HG03354 (cell line): ENCODE measurements at regions not wholly inside any gene's neighbourhood (a gene's known extent, or its start where the extent isn't known, plus 50 kb on each side); places are given as distances from the start of the nearest gene placed in this dataset.
"Not testable (repeated sequence)": the region's sequence is repeated elsewhere in the genome, so short reads cannot be mapped to it uniquely, and the experiment has no call there.

Experiments
- ATAC-seq: cut with Tn5 transposase; IDR thresholded peaks from one replicate; pipeline ENCODE4 v1.9.1; 2021; ENCODE audit warnings: mild to moderate bottlenecking; ENCODE audit not compliant: unreplicated experiment, poor library complexity, severe bottlenecking

DNA sequence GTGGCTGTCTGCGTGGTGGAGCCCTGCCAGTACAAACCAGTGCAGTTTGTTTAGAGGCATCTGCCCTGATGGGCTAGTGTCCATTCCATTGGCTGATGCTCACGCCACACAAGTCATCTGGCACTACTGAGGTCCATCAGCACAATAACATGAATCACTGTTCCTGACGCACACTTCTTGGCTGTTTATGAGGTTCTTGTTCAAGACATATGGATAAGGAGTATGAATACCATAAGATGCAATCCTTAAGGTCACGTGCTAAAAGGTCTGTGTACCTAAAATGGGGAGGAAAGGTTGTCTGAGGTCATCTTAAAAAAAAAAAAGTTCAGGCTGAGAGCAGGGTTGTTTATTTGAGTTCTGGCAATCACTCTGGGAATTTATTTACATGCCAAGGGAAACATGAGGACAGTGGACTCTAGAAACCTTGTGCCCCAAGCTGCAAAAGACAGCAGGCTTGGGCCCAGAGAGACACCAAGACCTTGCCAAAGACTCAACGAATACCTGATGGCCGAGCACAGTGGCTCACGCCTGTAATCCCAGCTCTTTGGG is 54.1 kb upstream of the SHLD1 start:
- ATAC-seq, result no peak

DNA sequence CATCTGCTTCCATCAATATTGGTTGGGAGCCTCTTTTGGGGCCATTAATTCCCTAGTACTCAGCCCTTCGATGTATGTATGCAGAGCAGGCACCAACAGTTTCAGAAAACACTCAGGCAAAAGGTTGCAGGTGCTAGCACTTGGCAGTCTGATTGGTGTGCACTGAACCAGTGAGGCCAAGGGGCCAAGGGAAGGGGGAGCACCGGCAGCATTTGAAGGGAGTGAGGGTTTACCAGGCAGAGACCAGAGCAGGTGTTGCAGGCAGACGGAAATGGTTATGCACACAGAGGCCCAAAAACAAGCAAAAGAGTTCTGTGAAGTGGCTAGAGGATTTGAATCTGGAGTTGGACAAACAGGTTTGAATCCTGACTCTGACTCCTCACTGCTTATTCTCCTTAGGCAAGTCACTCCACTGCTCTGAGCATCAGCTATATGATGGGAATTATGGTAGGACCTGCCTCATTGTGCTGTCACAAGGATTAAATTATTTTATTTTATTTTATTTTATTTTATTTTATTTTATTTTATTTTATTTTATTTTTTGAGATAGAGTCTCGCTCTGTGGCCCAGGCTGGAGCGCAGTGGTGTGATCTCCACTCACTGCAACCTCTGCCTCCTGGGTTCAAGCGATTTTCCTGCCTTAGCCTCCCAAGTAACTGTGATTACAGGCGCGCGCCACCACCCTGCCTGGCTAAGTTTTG is 58.1 kb upstream of the SHLD1 start:
- ATAC-seq, result peak; percentile 100

DNA sequence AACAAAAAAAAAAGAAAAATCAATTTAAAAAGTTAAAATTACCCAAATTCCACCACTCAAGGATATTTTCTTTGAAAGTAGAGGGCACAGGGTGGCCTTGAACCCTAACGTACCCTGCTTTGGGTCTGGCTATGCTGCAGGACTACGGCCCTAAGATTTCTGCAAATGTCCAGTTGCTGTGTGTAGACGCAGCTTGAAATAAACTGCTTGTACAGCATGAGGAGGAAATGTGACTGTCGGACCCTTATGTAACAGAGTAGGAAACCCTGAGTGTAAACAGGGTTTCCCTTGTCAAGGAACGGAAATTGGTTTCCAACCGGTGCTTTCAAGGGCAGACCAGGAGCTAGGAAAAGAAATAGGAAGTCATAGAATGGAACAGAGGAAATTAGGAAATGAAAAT is 60.7 kb upstream of the SHLD1 start:
- no peak for ATAC-seq

DNA sequence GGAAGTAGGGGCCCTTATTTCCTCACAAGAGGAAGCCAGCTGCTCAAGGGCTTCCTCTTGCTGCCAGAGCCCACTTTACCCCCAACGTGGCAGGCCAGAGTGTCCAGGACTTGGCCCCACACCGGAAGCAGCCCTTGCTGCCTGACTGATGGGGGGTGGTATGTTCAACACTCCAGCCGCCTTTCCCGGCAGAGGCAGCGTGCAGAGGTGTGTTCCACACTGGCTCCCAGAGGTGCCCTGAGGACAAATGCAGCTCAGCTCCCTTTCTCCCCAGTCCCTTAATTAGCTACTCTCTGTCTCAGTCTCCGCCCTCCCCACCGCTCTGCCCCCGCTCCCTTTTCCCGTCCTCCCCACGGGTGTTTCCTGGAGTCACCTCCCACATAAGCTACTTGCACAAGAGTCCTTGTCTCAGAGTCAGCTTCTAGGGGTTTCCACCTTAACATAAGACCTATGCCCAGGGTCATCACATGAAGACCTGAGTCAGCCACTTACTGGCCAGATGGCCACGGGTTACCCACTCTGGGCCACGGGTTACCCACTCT is 61.7 kb upstream of the SHLD1 start:
- ATAC-seq, result no peak

DNA sequence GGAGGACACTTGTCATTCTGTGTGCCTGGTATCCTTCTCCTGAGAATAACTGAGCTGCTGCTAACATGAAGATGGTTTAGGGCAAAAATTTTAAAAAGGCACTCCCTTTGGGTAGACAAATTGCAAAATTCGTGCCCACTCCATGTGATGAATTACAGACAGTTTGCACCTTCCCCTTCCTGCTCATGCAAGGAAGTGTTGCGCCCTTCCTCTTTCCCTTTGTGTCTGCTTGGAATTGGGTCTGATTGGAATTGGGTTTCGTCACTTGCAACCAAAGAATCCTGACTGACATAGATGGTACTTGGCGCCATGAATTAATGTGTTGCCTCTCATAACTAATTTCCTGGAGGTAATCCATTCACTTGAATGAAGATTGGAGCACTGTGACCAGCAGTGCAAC is 62.3 kb upstream of the SHLD1 start:
- no peak for ATAC-seq

DNA sequence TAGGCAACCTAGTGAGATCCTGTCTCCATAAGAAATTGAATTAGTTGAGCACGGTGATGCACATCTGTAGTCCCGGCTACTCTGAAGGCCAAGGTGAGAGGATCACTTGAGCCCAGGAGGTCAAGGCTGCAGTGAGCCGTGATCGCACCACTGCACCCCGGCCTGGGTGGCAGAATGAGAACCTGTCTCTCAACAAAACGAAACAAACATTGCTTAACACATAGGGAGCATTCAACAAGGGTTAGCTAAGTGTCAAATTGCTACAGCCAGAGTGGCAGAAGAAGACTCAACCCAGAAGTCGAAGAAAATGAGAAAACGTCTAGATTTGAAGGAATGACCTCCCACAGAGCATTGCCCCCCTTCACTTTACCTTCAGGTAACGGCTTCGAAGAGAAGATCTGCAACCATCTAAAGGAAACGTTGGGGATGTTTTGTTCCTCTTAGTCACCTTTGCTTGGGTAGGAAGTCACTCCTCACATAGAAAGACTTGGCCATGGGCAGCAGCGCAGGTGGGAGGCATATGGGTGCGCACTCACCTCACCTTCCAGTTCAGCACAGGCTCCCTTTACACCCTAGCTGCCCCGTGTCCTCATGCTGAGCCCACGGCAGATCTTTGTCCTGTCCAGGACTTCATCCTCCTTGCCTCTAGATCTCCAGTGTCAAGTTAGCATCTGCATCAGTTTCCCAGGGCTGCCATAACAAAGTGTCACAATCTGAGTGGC is 63.7 kb upstream of the SHLD1 start:
- ATAC-seq, result no peak

DNA sequence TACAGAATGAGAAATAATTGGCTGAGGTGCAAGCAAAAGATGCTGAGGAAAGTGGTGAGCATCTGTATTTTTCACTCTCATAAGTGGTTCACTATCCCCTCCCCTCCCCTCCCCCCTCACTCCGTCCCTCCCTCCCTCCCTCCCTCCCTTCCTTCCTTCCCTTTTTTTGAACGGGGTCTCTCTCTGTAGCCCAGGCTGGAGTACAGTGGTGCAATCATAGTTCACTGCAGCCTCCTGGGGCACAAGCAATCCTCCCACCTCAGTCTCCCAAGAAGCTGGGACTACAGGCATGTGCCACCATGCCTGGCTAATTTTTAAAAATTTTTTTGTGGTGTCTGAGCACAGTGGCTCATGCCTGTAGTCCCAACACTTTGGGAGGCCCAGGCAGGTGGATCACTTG is 67.6 kb upstream of the SHLD1 start:
- ATAC-seq, result not testable (repeated sequence)

DNA sequence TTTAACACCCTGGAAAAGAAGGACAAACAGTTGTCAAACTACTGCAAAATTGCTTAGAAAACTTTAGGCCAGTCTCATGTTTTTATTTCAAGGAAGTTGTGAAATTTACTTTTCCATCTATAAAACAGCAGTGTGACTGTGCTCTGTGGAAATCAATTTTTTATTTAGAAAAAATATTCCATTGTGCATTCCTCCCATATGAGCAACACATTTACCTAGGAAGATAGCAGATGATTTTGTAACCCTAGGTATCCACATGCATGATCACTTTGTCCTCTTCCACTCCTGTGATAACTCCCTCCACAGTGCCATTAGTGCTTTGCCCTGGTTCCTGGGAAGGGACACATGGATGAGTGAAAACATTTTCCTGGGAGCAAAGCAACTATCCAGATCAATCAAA is 69.4 kb upstream of the GPCPD1 start:
- no peak for ATAC-seq

DNA sequence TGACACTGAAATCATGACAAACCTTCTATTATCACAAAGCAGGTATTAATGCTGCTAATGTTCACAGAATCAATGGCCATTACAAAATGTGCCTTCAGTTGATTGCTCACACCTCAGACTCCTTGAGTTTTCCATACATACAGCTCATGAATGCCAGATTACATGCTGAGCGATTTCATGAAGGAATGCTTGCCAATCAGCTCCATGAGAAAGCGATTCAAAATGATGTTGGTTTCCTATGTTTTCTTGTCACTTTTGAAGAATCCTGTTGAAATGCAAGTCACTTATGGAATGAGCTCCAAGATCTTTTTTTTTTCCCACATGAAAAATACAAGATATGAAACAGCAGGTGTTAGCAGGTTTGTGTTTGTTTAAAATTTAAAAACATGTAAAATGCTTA is 68.0 kb upstream of the GPCPD1 start:
- no peak for ATAC-seq

DNA sequence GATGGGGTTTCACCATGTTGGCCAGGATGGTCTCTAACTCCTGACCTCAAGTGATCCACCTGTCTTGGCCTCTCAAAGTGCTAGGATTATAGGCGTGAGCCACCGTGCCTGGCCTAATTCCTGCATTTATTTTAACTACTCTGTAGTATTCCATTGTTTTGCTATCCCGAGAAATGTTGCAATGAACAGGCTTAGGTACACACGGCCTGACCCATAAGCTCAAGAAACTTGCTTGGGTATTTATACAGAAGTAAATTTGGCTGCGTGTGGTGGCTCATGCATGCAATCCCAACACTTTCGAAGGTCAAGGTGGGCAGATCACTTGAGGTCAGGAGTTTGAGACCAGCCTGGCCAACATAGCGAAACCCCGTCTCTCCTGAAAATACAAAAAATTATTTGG is 67.1 kb upstream of the GPCPD1 start:
- not testable (repeated sequence) for ATAC-seq

DNA sequence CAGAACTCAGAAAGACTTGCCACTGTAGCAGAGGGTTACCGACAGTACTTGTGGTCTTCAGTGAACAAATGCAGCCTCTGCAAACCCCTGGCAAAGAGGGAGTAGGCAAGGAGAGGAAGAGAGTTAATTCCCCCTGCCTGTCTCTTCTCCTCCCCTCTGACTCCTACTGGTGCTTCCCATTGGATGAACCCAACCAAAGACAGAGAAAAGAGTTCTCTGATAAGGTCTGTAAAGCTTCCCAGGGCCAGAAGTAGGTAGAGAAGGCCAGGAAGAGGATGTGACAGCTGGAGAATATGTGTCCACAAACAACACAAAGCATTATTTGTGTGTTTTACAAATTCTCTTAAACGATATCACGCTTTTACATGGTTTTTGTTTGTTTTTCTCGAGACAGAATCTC is 66.6 kb upstream of the GPCPD1 start:
- no peak for ATAC-seq

DNA sequence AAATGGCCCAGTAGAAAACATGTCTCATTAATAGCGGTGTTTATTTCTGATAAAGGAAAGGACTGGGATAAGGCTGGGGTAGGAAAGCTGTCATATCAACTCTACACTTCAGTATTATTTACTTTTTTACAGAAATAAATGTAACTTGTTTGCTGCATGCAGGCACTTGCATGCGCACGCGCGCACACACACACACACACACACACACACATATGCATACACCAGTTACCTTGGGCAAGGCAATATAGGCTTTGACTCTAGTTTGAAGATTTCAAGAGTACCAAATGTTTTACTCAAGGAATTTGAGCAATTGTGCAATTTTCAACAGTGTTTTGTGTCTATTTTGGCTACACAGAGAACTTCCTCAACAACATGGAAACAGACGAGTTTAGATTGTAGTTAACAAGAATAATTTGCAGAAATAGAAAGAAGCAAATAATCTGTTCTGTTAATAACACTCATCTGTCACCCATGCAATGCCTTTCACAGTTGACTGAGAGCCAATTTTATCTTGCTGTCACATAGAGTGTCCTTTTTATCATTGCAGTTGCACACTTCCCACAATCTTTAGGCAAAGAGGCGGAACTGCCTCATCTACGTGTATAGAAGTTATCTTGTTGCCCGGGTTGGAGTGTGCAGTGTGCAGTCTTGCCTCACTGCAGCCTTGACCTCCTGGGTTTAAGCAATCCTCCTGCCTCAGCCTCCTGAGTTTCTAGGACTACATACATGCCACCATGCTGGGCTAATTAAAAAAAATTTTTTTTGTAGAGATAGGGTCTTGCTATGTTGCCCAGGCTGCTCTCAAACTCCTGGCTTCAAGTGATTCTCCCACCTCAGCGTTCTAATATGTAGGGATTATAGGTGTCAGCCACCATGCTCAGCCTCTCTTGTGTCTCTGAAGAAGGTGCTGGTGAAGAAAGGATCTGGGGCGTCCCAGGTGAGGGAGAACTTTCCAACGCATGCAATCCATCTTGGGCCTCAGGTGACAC is 64.6 kb upstream of the GPCPD1 start:
- no peak for ATAC-seq

DNA sequence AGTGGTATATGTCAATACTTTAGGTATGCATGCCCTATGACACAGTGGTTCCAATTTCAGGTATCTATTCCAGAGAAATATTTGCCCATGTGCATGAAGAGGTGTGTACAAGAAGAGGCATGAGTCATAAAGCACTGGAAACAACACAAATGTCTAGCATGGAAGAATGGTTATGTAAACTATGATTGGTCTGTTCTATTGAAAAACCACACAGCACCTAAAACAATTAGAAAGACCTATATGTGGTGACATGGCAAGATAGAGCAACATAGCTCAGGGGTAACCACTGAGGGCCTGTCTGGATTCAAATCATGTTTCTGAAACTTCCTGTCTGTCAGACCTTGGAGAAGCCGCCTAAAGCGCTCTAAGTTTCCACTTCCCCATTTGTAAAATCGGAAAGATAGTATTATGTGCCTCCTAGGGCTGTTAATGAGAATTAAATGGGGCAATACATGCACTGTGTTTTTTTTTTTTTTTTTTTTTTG is 63.4 kb upstream of the GPCPD1 start:
- peak; percentile 93 for ATAC-seq

DNA sequence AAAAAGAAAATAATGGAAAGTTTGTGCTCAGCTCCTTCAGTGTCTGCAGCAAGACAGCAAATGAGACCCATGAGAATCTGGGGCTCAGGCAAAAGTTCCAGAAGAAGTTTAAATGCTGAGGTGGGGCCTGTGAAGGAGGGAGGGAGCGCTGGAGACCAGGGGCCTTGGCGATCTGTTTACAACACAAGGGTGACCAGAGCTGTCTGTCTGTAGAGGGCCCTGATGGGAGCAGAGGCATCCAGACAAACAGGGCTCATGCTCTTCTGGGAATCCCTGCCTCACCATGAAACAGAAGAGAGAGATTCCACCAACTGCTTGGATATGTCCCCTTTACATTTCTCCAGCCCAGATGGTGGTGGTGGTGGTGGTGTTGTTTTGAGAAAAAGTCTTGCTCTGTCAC is 60.1 kb upstream of the GPCPD1 start:
- no peak for ATAC-seq

DNA sequence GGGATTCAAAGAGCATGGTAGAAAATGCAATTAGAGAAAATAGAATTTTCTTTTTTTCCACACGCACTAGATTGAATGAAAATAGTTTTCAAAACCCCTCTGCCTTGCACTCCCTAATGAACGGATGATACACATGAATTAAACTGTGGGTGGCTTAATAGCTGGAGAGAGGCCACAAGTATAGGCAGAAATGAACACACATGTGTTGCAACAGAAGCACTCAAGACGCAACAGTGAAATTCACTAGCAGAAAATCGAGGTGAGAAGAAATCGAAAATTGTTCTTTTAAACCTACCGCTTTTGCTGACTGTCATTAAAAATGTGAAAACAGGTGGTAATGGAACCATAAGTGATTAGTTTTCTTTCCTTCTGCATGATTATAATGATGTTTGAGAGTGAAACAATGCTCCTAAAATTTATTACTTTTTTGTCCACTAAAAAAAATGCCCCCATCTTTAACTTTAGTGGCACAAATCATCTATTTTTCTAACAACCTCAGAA is 59.3 kb upstream of the GPCPD1 start:
- no peak for ATAC-seq

DNA sequence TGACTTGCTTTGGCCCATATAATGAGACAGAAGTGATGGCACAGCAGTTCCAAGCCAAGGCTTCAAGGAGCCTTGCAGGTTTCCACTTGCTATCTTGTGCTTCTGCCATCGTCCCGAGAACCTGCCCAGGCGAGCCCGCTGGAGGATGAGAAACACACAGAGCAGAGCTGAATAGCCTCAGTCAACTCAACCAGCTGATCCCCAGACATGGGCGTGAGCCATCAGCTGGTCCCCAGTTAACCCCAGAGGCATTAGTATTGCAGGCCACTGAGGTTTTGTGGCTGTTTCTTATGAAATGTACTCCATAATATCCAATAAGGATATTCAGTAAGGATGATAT is 57.7 kb upstream of the GPCPD1 start:
- ATAC-seq, result no peak

DNA sequence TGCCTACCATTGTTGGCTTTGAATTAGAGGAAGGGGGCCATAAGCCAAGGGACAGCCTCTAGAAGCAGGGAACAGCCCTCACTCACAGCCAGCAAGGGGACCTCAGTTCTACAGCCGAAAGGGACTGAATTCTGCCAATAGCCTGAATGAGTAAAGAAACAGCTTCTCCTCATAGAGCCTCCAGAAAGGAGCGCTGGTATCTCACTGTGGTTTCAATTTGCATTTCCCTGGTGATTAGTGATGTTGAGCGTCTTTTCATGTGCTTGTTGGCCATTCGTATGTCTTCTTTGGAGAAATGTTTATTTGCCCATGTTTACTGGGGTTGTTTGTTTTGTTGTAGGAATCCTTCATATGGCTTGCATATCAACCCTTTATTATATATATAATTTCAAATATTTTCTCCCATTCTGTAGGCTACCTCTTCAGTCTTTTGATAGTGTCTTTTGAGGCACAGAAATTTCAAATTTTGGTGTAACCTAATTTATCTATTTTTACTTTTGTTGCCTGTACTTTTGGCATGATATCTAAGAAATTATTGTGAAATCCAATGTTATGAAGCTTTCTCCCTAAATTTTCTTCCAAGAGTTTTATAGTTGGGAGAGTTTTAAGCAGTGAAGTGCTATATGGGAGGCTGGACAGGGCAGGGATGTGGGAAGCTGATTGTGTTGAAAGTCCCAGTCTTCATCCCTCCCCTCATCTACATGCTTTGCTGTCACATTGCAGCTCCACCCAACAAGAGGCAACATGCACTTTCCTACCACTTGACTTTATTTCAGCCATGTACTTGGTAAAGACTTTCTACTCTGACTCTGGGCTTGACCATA is 57.1 kb upstream of the GPCPD1 start:
- peak; percentile 60 for ATAC-seq

DNA sequence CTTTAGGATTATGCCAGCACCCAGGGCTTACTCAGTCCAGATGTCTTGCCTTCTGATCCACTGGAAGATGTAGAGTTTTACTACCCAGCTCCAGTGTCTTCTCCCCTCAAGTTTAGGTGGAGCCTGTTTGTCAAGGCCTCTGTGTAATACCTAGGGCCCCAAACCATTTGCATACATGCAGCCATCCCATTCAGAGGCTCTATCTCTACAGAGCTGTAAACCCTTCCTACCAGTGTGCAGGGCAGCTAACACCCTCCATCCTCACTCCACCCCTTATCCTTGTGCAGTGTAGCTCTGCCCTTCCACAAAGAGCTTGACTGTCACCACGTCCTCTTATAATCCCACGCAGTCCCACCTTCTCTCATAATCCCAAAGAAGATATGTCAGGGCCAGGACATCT is 54.6 kb upstream of the GPCPD1 start:
- ATAC-seq, result no peak

DNA sequence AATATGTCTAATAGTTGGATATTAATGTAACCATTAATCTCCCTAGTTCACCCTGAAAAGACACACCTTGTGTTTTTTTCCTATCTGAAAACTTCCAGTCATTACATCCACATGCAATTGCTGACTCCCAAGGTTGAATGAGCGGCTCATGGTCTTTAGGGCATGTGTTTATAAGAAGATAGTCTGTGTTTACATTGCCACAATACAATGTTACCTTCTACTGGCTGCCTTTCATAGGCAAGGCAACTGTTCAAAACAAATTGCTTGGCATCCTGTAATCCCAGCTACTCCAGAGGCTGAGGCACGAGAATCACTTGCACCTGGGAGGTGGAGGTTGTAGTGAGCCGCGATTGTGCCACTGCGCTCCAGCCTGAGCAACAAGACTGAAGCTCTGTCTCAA is 52.6 kb upstream of the GPCPD1 start:
- ATAC-seq, result no peak
